H1 (cell line): ENCODE measurements at regions not wholly inside any gene's neighbourhood (a gene's known extent, or its start where the extent isn't known, plus 50 kb on each side); places are given as distances from the start of the nearest gene placed in this dataset.

ENCODE experiments used
- BRCA1 ChIP-seq: IDR thresholded peaks from 2 replicates; pipeline ENCODE4 v1.6.1; 2012; ENCODE audit warnings: low read depth, low read length, improper control_type of control experiment
- TAF1 ChIP-seq: IDR thresholded peaks from 2 replicates; pipeline ENCODE4 v1.6.1; 2011; ENCODE audit warnings: mild to moderate bottlenecking, low read depth, low read length
- TF ChIP-seq, protein P1 (sequence below), 3 experiments: IDR thresholded peaks; 1 replicate in 2 of 3; 2 replicates in 1 of 3; pipeline versions ENCODE4 v1.5.1 to v1.6.1; 2011; ENCODE audit warnings: low read length in 3 of 3, mild to moderate bottlenecking in 3 of 3, inconsistent platforms in 2 of 3, low read depth in 1 of 3, moderate library complexity in 1 of 3; ENCODE audit not compliant: insufficient read depth in 1 of 3; ENCODE audit errors: control extremely low read depth in 1 of 3

DNA sequence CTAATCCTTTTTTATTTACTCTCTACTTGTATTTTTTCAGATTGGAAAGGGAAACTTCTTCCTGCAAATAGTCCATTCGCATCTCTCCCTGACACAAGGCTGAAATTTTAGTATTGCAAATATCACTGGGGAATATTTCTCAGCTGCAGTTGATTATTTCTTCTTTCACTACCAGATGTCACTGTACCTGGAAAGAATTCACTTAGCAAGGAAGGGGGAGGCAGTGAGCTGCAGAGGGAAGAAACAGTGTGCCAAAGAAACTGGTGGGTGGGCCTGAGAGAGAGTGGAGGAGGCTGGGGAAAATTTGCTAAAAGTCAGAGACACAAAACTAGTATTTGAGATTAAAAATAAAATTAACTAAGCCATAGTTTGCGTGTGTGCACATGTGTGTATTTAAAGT lies 142.3 kb upstream of the STT3B start:
- TF ChIP-seq TAF1, result no peak
- no peak for TF ChIP-seq BRCA1
- TF ChIP-seq, protein P1, sequence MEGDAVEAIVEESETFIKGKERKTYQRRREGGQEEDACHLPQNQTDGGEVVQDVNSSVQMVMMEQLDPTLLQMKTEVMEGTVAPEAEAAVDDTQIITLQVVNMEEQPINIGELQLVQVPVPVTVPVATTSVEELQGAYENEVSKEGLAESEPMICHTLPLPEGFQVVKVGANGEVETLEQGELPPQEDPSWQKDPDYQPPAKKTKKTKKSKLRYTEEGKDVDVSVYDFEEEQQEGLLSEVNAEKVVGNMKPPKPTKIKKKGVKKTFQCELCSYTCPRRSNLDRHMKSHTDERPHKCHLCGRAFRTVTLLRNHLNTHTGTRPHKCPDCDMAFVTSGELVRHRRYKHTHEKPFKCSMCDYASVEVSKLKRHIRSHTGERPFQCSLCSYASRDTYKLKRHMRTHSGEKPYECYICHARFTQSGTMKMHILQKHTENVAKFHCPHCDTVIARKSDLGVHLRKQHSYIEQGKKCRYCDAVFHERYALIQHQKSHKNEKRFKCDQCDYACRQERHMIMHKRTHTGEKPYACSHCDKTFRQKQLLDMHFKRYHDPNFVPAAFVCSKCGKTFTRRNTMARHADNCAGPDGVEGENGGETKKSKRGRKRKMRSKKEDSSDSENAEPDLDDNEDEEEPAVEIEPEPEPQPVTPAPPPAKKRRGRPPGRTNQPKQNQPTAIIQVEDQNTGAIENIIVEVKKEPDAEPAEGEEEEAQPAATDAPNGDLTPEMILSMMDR (IDR thresholded peaks at IDR 0.05; ENCODE audit: control extremely low read depth in 1 of 3, insufficient read depth in 1 of 3, low read depth in 1 of 3, low read length in 3 of 3), result peak in 1 of 3 experiments; percentile 7; a peak in 1 of 4 replicates
